IMR-90 (cell line): ENCODE measurements at regions not wholly inside any gene's neighbourhood (a gene's known extent, or its start where the extent isn't known, plus 50 kb on each side); places are given as distances from the start of the nearest gene placed in this dataset.

Experiments used
- ATAC-seq: fragments of 200-7000 bp; cut with Tn5 transposase; 2 replicates; pipeline ENCODE4 v1.9.1; 2020; ENCODE audit warnings: low read depth, mild to moderate bottlenecking, moderate library complexity
- BruUV-seq: library from RNA; stranded (reverse); fragments of 400-500 nt; replicated peaks from 2 replicates; lab custom pipeline; 2021; lab: Mats Ljungman, UMichigan
- CTCF ChIA-PET: fragments of 300-600 bp; formaldehyde crosslinking; extraction: SDS; loops from one replicate; lab custom pipeline; 2021; ENCODE audit warnings: antibody characterized with exemption; lab: Yijun Ruan, JAX
- POLR2A ChIA-PET: fragments of 300-600 bp; sonication (Branson Sonifier 250); formaldehyde crosslinking; loops from one replicate; lab custom pipeline; 2022; ENCODE audit warnings: antibody characterized with exemption; ENCODE audit not compliant: unreplicated experiment; lab: Charles Lee
- DNase-seq: peaks from one replicate; pipeline ENCODE4 v3.0.0; 2013
- H2AFZ ChIP-seq: replicated peaks from 2 replicates; pipeline ENCODE3; 2013; ENCODE audit warnings: low read length, mild to moderate bottlenecking; ENCODE audit not compliant: poor library complexity
- H2AK5ac ChIP-seq: 2 replicates; pipeline ENCODE4 v1.6.1; 2013; ENCODE audit warnings: low read depth, low read length, inconsistent platforms
- H2AK9ac ChIP-seq: replicated peaks from 2 replicates; pipeline ENCODE3; 2013; ENCODE audit warnings: mild to moderate bottlenecking, low read depth, low read length, moderate library complexity; ENCODE audit not compliant: poor library complexity
- H2BK120ac ChIP-seq: 2 replicates; pipeline ENCODE4 v1.6.1; 2013; ENCODE audit warnings: low read depth, low read length, inconsistent platforms
- H2BK15ac ChIP-seq: 3 replicates; pipeline ENCODE4 v1.6.1; 2013; ENCODE audit warnings: low read depth, low read length, inconsistent platforms
- H2BK20ac ChIP-seq: 2 replicates; pipeline ENCODE4 v1.6.1; 2013; ENCODE audit warnings: low read depth, mild to moderate bottlenecking, inconsistent platforms, low read length, moderate library complexity
- H2BK5ac ChIP-seq: 2 replicates; pipeline ENCODE4 v1.6.1; 2013; ENCODE audit warnings: mild to moderate bottlenecking, low read depth, low read length, inconsistent platforms; ENCODE audit not compliant: poor library complexity, severe bottlenecking
- H3K14ac ChIP-seq: replicated peaks from 2 replicates; pipeline ENCODE4 v1.6.1; 2013; ENCODE audit warnings: low read depth, low read length, inconsistent platforms
- H3K18ac ChIP-seq: 2 replicates; pipeline ENCODE4 v1.6.1; 2013; ENCODE audit warnings: low read depth, low read length, control low read depth
- H3K23ac ChIP-seq: 2 replicates; pipeline ENCODE4 v1.6.1; 2013; ENCODE audit warnings: low read depth, low read length, inconsistent platforms
- H3K27ac ChIP-seq: 2 replicates; pipeline ENCODE4 v1.5.1; 2013; ENCODE audit warnings: mild to moderate bottlenecking, control low read depth, low read length; ENCODE audit not compliant: insufficient read depth
- H3K27me3 ChIP-seq: 2 replicates; pipeline ENCODE4 v1.6.1; 2013; ENCODE audit warnings: low read length; ENCODE audit not compliant: control insufficient read depth, insufficient read depth
- H3K36me3 ChIP-seq: 2 replicates; pipeline ENCODE4 v1.6.1; 2013; ENCODE audit warnings: low read length, mixed read lengths; ENCODE audit not compliant: control insufficient read depth, insufficient read depth
- H3K4ac ChIP-seq: 2 replicates; pipeline ENCODE4 v1.6.1; 2013; ENCODE audit warnings: low read depth, low read length, inconsistent platforms
- H3K4me1 ChIP-seq: 2 replicates; pipeline ENCODE4 v1.6.1; 2013; ENCODE audit warnings: low read length, mixed read lengths; ENCODE audit not compliant: control insufficient read depth, insufficient read depth
- H3K4me2 ChIP-seq: 2 replicates; pipeline ENCODE4 v1.6.1; 2013; ENCODE audit warnings: low read depth, mild to moderate bottlenecking, control low read depth, low read length, moderate library complexity
- H3K4me3 ChIP-seq: 2 replicates; pipeline ENCODE4 v1.5.1; 2013; ENCODE audit warnings: low read depth, mild to moderate bottlenecking, control low read depth, low read length, moderate library complexity; ENCODE audit not compliant: insufficient read depth
- H3K56ac ChIP-seq: 2 replicates; pipeline ENCODE4 v1.6.1; 2013; ENCODE audit warnings: low read length, inconsistent platforms; ENCODE audit not compliant: insufficient read depth; ENCODE audit errors: extremely low read depth
- H3K79me1 ChIP-seq, 2 experiments: 2 replicates each; pipeline ENCODE4 v1.6.1; 2013; ENCODE audit warnings: low read length in 2 of 2, inconsistent platforms in 1 of 2, low read depth in 1 of 2
- H3K9ac ChIP-seq: 2 replicates; pipeline ENCODE4 v1.6.1; 2013; ENCODE audit warnings: low read depth, low read length, control low read depth
- H3K9me1 ChIP-seq: 2 replicates; pipeline ENCODE4 v1.6.1; 2013; ENCODE audit warnings: low read length, inconsistent platforms; ENCODE audit not compliant: insufficient read depth
- H3K9me3 ChIP-seq: 2 replicates; pipeline ENCODE4 v1.6.1; 2013; ENCODE audit warnings: low read length; ENCODE audit not compliant: control insufficient read depth, insufficient read depth
- H4K20me1 ChIP-seq: 2 replicates; pipeline ENCODE4 v1.6.1; 2013; ENCODE audit warnings: low read length, inconsistent platforms; ENCODE audit not compliant: insufficient read depth
- H4K5ac ChIP-seq: 2 replicates; pipeline ENCODE4 v1.6.1; 2013; ENCODE audit warnings: mild to moderate bottlenecking, low read depth, low read length, control low read depth
- H4K8ac ChIP-seq, 2 experiments: 2 replicates each; pipeline ENCODE4 v1.6.1; 2013; ENCODE audit warnings: low read depth in 2 of 2, low read length in 2 of 2, control low read depth in 1 of 2, inconsistent platforms in 1 of 2
- H4K91ac ChIP-seq: 2 replicates; pipeline ENCODE4 v1.6.1; 2013; ENCODE audit warnings: low read depth, low read length, inconsistent platforms; ENCODE audit not compliant: insufficient read depth
- BHLHE40 ChIP-seq: fragments of 150-350 bp; IDR thresholded peaks from 2 replicates; pipeline ENCODE4 v1.6.1; 2016; ENCODE audit warnings: mild to moderate bottlenecking, low read depth, low read length
- CEBPB ChIP-seq: IDR thresholded peaks from 2 replicates; pipeline ENCODE4 v1.6.1; 2012; ENCODE audit warnings: low read depth, low read length, improper control_type of control experiment
- CHD1 ChIP-seq: IDR thresholded peaks from 2 replicates; pipeline ENCODE4 v1.6.1; 2012; ENCODE audit warnings: low read depth, low read length, improper control_type of control experiment
- CTCF ChIP-seq: conservative IDR thresholded peaks from 2 replicates; pipeline ENCODE4 v1.5.1; 2012; ENCODE audit warnings: mild to moderate bottlenecking, low read depth, low read length, improper control_type of control experiment
- ELK1 ChIP-seq: fragments of 150-350 bp; IDR thresholded peaks from 2 replicates; pipeline ENCODE4 v1.6.1; 2016; ENCODE audit warnings: low read depth, mild to moderate bottlenecking, low read length, moderate library complexity, borderline replicate concordance
- FOS ChIP-seq: fragments of 150-350 bp; IDR thresholded peaks from 2 replicates; pipeline ENCODE4 v1.6.1; 2016; ENCODE audit warnings: low read depth, low read length
- MAFK ChIP-seq: IDR thresholded peaks from 2 replicates; pipeline ENCODE4 v1.6.1; 2012; ENCODE audit warnings: low read depth, low read length, improper control_type of control experiment
- MAZ ChIP-seq: IDR thresholded peaks from 2 replicates; pipeline ENCODE4 v1.6.1; 2012; ENCODE audit warnings: low read depth, mild to moderate bottlenecking, low read length, improper control_type of control experiment, moderate library complexity, borderline replicate concordance
- MXI1 ChIP-seq: IDR thresholded peaks from 2 replicates; pipeline ENCODE4 v1.6.1; 2012; ENCODE audit warnings: low read depth, mild to moderate bottlenecking, low read length, moderate library complexity, borderline replicate concordance
- NFE2L2 ChIP-seq: fragments of 150-350 bp; IDR thresholded peaks from 2 replicates; pipeline ENCODE4 v1.6.1; 2016; ENCODE audit warnings: low read depth, mild to moderate bottlenecking, low read length
- POLR2A ChIP-seq: IDR thresholded peaks from 2 replicates; pipeline ENCODE4 v1.6.1; 2012; ENCODE audit warnings: mild to moderate bottlenecking, low read depth, low read length
- RAD21 ChIP-seq: IDR thresholded peaks from 2 replicates; pipeline ENCODE4 v1.6.1; 2012; ENCODE audit warnings: low read length, improper control_type of control experiment
- RCOR1 ChIP-seq: IDR thresholded peaks from 2 replicates; pipeline ENCODE4 v1.6.1; 2012; ENCODE audit warnings: mild to moderate bottlenecking, low read length, improper control_type of control experiment; ENCODE audit not compliant: insufficient replicate concordance
- RFX5 ChIP-seq: IDR thresholded peaks from 2 replicates; pipeline ENCODE4 v1.8.0; 2012; ENCODE audit warnings: low read depth, mild to moderate bottlenecking, low read length, moderate library complexity
- SMC3 ChIP-seq: fragments of 150-350 bp; IDR thresholded peaks from 2 replicates; pipeline ENCODE4 v1.6.1; 2016; ENCODE audit warnings: low read depth, mild to moderate bottlenecking, antibody characterized with exemption, low read length, moderate library complexity
- USF2 ChIP-seq: fragments of 150-350 bp; IDR thresholded peaks from 2 replicates; pipeline ENCODE4 v1.6.1; 2017; ENCODE audit warnings: mild to moderate bottlenecking, antibody characterized with exemption, low read length, low read depth
- WGBS, 2 experiments: methylation state at CpG; one replicate each; pipeline versions ENCODE4 v1.1.5 to v1.1.7; 2013; ENCODE audit warnings: missing lambda C conversion rate in 2 of 2; ENCODE audit not compliant: insufficient read length in 1 of 2; ENCODE audit errors: extremely low coverage in 2 of 2; 5-methylcytosine and 5-hydroxymethylcytosine counted together
- dilution Hi-C: fragments of 300-500 bp; cut with HindIII; formaldehyde crosslinking; loops from one replicate; pipeline ENCODE4 v1.14.3; 2018; ENCODE audit warnings: low sequenced_read_pairs; ENCODE audit not compliant: unreplicated experiment
- in situ Hi-C: fragments of 300-500 bp; cut with MboI; formaldehyde crosslinking; loops from 3 replicates; pipeline ENCODE4 v1.14.3; 2019; ENCODE audit warnings: low sequenced_read_pairs, inconsistent platforms, mixed read lengths
- intact Hi-C: fragments of 100-400 bp; cut with micrococcal nuclease; formaldehyde crosslinking; loops from 2 replicates; pipeline ENCODE4 v1.10.0; 2022

- Histone ChIP-seq H3K4me2 (no peak overlapping the region), H4K91ac (no peak overlapping the region), H3K79me1 (no peaks in the 10 kb centered on the region), H3K23ac (no peak overlapping the region), H3K9me1 (no peaks in the 10 kb centered on the region), H3K36me3 (no peaks in the 10 kb centered on the region), H2AK5ac (no peak overlapping the region), H4K8ac (no peak overlapping the region), H3K27ac (no peak overlapping the region), H3K4me1 (no peaks in the 10 kb centered on the region), H2BK15ac (no peak overlapping the region), H2BK120ac (no peak overlapping the region), H3K56ac (no peak overlapping the region), H3K9me3 (no peaks in the 10 kb centered on the region), H3K14ac (no peak overlapping the region), H3K27me3 (no peaks in the 10 kb centered on the region), H3K18ac (no peak overlapping the region), H2AK9ac (no peak overlapping the region), H3K4me3 (no peak overlapping the region), H4K20me1 (no peaks in the 10 kb centered on the region), H3K9ac (no peak overlapping the region), H2BK20ac (no peak overlapping the region), H2BK5ac (no peak overlapping the region), H2AFZ (no peak overlapping the region), H3K4ac (no peak overlapping the region), H4K5ac (no peak overlapping the region)
- CTCF ChIA-PET, result no interaction called here
- intact Hi-C loops (no loop called here), in situ Hi-C loops (no loop called here), dilution Hi-C loops (no loop called here)
- no TSS peak for BruUV-seq
- WGBS, 2 experiments, result no CpG with 5 or more reads among the region's 2 CpGs
- no peak for DNase-seq
- POLR2A ChIA-PET, result no interaction called here
- ATAC-seq, result no peak
- TF ChIP-seq RFX5 (no peak), BHLHE40 (no peak), ELK1 (no peak), FOS (no peak), MAZ (no peak), POLR2A (no peak), MXI1 (no peak), CHD1 (no peak), RCOR1 (no peak), SMC3 (no peak), USF2 (no peak), CEBPB (no peak), MAFK (no peak), RAD21 (no peak), CTCF (no peak), NFE2L2 (no peak)
These were observed 421.7 kb downstream of the INSC start for GRCh38 chr11:15536438-15536837.
